ENCODE measurements at regions not wholly inside any gene's neighbourhood (a gene's known extent, or its start where the extent isn't known, plus 50 kb on each side); places are given as distances from the start of the nearest gene placed in this dataset.

DNA sequence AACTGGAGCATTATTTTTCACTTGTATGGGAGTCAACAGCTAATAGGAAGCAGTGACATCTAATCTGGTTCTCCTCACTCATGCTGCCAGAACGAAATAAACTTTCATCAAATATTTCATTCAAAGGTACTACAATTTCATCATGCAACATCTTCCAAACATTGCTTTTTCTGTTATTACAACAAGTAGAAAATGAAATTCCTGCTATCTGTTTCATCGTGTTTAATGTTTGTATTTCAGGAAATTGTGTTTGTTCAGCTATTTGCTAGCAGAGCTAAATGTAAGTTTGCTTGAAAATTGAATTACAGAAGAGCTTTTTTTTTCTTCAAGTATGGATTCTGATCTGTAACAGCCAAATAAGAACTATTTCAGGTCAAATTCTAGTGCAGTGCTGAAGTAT lies 90.1 kb downstream of the SLITRK6 start:
- Histone ChIP-seq H3K36me3 (ENCODE audit: control insufficient read depth, low read depth, low read length) (no peaks in the 10 kb centered on the region), H3K4me3 (ENCODE audit: low read length) (no peak overlapping the region), H3K9ac (ENCODE audit: low read length) (no peak overlapping the region), H3K9me3 (ENCODE audit: control insufficient read depth, low read depth, low read length) (no peaks in the 10 kb centered on the region), H3K27ac (ENCODE audit: low read length) (no peak overlapping the region), H3K4me1 (ENCODE audit: control insufficient read depth, low read depth, low read length) (no peaks in the 10 kb centered on the region), H3K27me3 (ENCODE audit: control insufficient read depth, insufficient read depth, low read length) (no peaks in the 10 kb centered on the region)

DNA sequence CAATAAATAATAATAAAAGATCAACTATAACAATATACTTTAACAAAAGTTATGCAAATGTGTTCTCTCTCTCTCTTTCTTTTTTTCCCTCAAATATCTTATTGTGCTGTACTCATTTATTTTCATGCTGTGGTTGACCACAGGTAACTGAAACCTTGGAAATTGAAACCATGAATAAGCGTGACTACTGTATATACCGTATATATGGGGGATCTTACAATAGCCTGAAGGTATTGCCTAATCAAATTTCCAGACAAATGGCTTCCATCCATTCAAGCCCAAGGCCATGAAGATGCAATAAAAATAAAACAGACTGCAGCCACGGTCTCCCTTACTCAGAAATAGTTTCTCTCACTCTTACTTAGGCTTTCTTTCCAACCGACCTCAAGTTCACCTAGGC lies 98.3 kb downstream of the SLITRK6 start:
- Histone ChIP-seq H3K9me3 (ENCODE audit: control insufficient read depth, low read depth, low read length) (no peaks in the 10 kb centered on the region), H3K9ac (ENCODE audit: low read length) (no peak overlapping the region), H3K36me3 (ENCODE audit: control insufficient read depth, low read depth, low read length) (no peaks in the 10 kb centered on the region), H3K27me3 (ENCODE audit: control insufficient read depth, insufficient read depth, low read length) (no peaks in the 10 kb centered on the region), H3K4me1 (ENCODE audit: control insufficient read depth, low read depth, low read length) (no peaks in the 10 kb centered on the region), H3K4me3 (ENCODE audit: low read length) (no peak overlapping the region), H3K27ac (ENCODE audit: low read length) (no peak overlapping the region)

DNA sequence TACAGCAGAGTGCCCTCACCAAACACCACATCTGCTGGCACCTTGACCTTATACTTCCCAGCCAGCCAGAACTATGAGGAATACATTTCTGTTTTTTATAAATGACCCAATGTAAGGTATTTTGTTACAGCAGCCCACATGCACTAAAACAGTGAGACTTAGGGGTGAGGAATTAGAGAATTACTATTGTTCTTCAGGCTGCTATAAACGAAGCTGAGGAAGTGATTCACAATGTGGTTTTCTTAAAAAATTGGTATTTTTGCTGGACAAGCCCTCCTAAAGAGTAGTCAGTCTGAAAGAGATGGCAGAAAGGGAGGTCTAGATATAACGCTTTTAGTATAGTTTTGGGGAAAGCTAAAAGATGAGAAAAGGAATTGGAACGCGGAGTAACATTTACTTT lies 101.0 kb downstream of the SLITRK6 start:
- Histone ChIP-seq H3K4me1 (ENCODE audit: control insufficient read depth, low read depth, low read length) (no peaks in the 10 kb centered on the region), H3K4me3 (ENCODE audit: low read length) (no peak overlapping the region), H3K36me3 (ENCODE audit: control insufficient read depth, low read depth, low read length) (no peaks in the 10 kb centered on the region), H3K9me3 (ENCODE audit: control insufficient read depth, low read depth, low read length) (no peaks in the 10 kb centered on the region), H3K27me3 (ENCODE audit: control insufficient read depth, insufficient read depth, low read length) (no peaks in the 10 kb centered on the region), H3K27ac (ENCODE audit: low read length) (no peak overlapping the region), H3K9ac (ENCODE audit: low read length) (no peak overlapping the region)

DNA sequence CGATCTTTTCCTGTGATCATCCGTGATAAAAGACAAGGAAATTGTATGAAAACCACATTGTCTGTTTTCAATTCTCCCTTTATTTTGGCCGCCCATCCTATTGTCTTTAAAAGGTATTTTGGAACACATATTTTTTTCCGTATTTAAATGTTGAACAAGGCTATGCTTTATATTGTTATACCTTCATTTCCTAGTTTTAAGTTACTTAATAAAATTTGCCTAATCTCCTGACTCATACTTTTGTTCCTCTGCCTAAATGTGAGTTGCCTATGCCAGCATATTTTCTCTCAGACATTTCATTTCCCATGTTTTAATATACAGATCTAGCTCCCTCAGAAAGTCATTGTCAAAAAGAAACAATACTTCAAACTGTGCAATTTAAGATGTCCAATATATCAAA lies 104.2 kb downstream of the SLITRK6 start:
- Histone ChIP-seq H3K27ac (ENCODE audit: low read length) (no peak overlapping the region), H3K4me1 (ENCODE audit: control insufficient read depth, low read depth, low read length) (no peaks in the 10 kb centered on the region), H3K4me3 (ENCODE audit: low read length) (no peak overlapping the region), H3K36me3 (ENCODE audit: control insufficient read depth, low read depth, low read length) (no peaks in the 10 kb centered on the region), H3K9me3 (ENCODE audit: control insufficient read depth, low read depth, low read length) (no peaks in the 10 kb centered on the region), H3K27me3 (ENCODE audit: control insufficient read depth, insufficient read depth, low read length) (no peaks in the 10 kb centered on the region), H3K9ac (ENCODE audit: low read length) (no peak overlapping the region)

DNA sequence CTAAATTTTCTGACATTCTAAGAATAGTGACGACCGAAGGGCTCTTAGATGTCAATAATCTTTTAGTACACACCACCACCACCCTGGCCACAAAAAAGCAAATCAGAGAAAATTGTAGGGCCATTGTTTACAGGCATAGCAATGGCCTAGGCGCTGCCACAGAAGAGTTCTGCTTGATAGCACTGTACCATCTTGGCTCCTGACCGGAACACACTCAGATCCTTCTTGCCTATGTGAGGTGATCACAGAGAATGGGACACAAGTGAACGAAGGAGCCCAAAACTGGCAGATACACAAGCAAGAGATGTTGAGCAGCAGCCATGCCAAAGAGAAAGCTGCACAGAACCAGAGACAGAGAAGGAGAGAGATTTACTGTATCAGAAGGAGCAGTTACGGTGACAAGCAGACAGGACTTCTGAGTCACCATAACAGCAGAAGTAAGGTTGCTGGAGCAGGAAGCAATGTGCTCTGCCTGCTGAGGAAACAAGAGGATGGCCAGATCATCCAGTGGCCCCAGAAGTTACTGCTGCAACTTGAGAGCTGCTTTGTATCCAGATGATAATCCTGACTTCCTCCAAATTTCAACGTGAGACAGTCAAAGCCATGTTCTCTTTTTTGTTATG lies 105.2 kb downstream of the SLITRK6 start:
- H3K9me3 ChIP-seq (ENCODE audit: control insufficient read depth, low read depth, low read length) = no peaks in the 10 kb centered on the region
- H3K36me3 ChIP-seq (ENCODE audit: control insufficient read depth, low read depth, low read length) = no peaks in the 10 kb centered on the region
- no peaks in the 10 kb centered on the region for H3K4me1 ChIP-seq (ENCODE audit: control insufficient read depth, low read depth, low read length)
- H3K9ac ChIP-seq (ENCODE audit: low read length) = no peak overlapping the region
- no peak overlapping the region for H3K27ac ChIP-seq (ENCODE audit: low read length)
- no peak overlapping the region for H3K4me3 ChIP-seq (ENCODE audit: low read length)
- H3K27me3 ChIP-seq (ENCODE audit: control insufficient read depth, insufficient read depth, low read length) = no peaks in the 10 kb centered on the region

DNA sequence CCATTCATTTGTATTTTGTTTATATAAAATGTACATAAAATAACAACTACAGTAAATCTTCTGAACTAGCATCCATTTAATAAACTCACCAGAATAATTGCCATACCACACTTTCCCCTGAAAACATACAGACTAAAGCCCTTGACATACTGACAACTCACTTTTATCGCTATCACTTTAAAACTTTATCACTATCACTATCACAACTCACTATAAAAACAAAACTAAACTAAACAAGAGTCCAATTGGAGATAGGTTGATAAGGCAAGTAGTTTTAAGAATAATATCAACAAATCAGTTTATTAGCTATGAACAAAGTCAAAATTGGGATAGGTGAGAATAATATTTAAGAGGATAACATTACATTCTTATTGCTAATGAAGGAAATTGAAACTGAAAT lies 108.9 kb downstream of the SLITRK6 start:
- H3K27ac ChIP-seq (ENCODE audit: low read length) = no peak overlapping the region
- no peaks in the 10 kb centered on the region for H3K9me3 ChIP-seq (ENCODE audit: control insufficient read depth, low read depth, low read length)
- no peaks in the 10 kb centered on the region for H3K4me1 ChIP-seq (ENCODE audit: control insufficient read depth, low read depth, low read length)
- H3K27me3 ChIP-seq (ENCODE audit: control insufficient read depth, insufficient read depth, low read length) = no peaks in the 10 kb centered on the region
- no peak overlapping the region for H3K9ac ChIP-seq (ENCODE audit: low read length)
- no peaks in the 10 kb centered on the region for H3K36me3 ChIP-seq (ENCODE audit: control insufficient read depth, low read depth, low read length)
- no peak overlapping the region for H3K4me3 ChIP-seq (ENCODE audit: low read length)

DNA sequence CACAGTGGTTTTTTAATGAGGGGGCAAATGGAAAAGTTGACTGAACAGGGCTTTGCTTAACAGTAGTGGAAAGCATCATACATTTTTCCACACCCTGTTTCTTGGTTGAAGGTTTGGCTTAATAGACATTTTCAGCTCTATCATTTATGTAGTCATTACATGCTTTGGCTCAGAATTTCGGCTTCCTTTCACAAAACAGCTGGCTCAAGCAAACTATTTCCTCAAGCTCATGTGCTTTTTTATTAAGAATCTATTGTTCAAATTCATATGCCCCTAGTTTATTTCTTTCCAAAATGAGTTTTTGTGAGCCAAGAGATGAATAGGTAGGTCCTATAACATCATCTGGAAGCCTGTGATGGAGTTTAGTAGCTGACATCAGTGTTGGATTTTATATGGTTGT lies 113.8 kb downstream of the SLITRK6 start:
- H3K9me3 ChIP-seq (ENCODE audit: control insufficient read depth, low read depth, low read length) = no peaks in the 10 kb centered on the region
- no peak overlapping the region for H3K9ac ChIP-seq (ENCODE audit: low read length)

DNA sequence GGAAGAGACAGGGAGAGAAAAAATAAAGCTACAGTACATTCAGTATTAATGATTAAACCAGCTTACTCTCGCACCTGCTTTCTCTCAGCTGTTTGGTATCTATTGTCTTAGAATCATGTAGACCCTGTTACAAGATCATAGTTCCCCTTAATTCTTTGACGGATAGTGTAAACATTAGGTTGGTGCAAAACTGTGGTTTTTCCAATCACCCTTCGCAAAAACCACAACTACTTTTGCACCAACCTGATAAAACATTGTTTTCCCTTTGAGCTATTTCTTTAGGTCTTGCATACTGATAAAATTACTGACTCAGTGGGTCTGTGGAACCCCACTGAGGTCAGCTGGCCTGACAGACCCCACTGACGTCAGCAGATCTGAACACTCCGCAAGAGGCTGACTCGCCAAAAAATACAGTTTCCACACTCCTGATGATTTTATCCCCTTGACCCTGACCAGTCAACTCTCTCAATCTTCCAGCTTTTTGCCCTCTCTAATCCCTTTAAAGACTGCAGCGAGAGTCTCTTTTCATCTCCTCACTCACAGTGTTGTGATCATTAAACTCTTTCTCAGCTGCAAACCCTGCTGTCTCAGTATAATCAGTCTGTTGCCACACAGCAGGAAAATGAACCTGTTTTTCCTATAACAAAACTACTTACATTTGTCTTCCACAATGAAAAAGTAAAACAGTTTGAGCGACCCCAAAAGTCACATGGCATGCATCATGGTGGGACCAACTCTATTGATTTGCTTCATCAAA lies 123.9 kb downstream of the SLITRK6 start:
- no peaks in the 10 kb centered on the region for H3K36me3 ChIP-seq (ENCODE audit: control insufficient read depth, low read depth, low read length)
- H3K9me3 ChIP-seq (ENCODE audit: control insufficient read depth, low read depth, low read length) = peaks cover 4% of the 10 kb centered on the region
- H3K27ac ChIP-seq (ENCODE audit: low read length) = no peak overlapping the region
- H3K27me3 ChIP-seq (ENCODE audit: control insufficient read depth, insufficient read depth, low read length) = no peaks in the 10 kb centered on the region
- no peak overlapping the region for H3K4me3 ChIP-seq (ENCODE audit: low read length)
- H3K9ac ChIP-seq (ENCODE audit: low read length) = no peak overlapping the region
- H3K4me1 ChIP-seq (ENCODE audit: control insufficient read depth, low read depth, low read length) = no peaks in the 10 kb centered on the region

More for the DNA sequence above, 113.8 kb downstream of the SLITRK6 start:
- Histone ChIP-seq H3K27me3 (ENCODE audit: control insufficient read depth, insufficient read depth, low read length) (no peaks in the 10 kb centered on the region), H3K4me3 (ENCODE audit: low read length) (no peak overlapping the region), H3K4me1 (ENCODE audit: control insufficient read depth, low read depth, low read length) (no peaks in the 10 kb centered on the region), H3K36me3 (ENCODE audit: control insufficient read depth, low read depth, low read length) (no peaks in the 10 kb centered on the region), H3K27ac (ENCODE audit: low read length) (no peak overlapping the region)

DNA sequence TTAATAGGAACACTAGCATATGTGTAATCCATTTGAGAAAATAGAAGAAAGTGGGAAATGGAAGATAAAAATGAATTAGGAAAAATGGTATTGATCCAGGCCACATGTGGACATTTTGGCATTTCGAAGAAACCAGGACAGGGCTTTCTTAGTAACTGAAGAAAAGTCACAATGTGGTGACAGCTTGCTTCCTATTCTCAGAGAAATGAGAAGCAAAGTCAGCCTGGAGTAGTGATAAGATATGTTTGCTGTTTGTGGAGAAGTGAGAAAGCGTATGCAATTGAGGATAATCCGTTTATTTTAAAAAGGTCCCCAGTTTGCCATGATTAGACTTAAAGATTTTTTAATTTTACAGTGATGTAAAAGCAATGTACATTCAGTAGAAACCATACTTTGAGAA lies 127.9 kb downstream of the SLITRK6 start:
- H3K9me3 ChIP-seq (ENCODE audit: control insufficient read depth, low read depth, low read length) = peaks cover 4% of the 10 kb centered on the region
- no peaks in the 10 kb centered on the region for H3K27me3 ChIP-seq (ENCODE audit: control insufficient read depth, insufficient read depth, low read length)
- H3K4me1 ChIP-seq (ENCODE audit: control insufficient read depth, low read depth, low read length) = peaks cover 5% of the 10 kb centered on the region
- no peak overlapping the region for H3K27ac ChIP-seq (ENCODE audit: low read length)
- H3K9ac ChIP-seq (ENCODE audit: low read length) = no peak overlapping the region
- H3K36me3 ChIP-seq (ENCODE audit: control insufficient read depth, low read depth, low read length) = no peaks in the 10 kb centered on the region
- no peak overlapping the region for H3K4me3 ChIP-seq (ENCODE audit: low read length)

DNA sequence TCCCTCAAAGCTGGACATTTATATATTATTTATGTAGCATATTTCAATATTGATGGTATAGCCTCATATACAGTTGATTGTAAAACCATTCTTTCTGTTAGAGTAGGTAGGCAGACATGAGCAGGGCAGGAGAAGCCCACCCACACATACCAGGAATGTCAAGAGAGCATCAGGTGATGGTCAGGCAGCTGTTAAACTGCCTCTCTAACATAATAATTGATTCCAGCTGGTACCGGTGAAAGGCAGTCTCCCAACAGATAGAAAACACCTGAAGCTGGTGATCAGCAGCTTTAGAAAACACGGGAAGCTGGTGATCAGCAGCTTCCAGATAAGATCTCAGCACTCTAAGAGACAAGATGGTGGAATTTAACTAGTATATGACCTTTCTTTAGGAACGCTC lies 132.9 kb downstream of the SLITRK6 start:
- Histone ChIP-seq H3K27ac (ENCODE audit: low read length) (peak overlapping the region; percentile 62), H3K36me3 (ENCODE audit: control insufficient read depth, low read depth, low read length) (no peaks in the 10 kb centered on the region), H3K27me3 (ENCODE audit: control insufficient read depth, insufficient read depth, low read length) (no peaks in the 10 kb centered on the region), H3K9me3 (ENCODE audit: control insufficient read depth, low read depth, low read length) (no peaks in the 10 kb centered on the region), H3K4me3 (ENCODE audit: low read length) (peak overlapping the region; percentile 57), H3K9ac (ENCODE audit: low read length) (peak overlapping the region; percentile 67), H3K4me1 (ENCODE audit: control insufficient read depth, low read depth, low read length) (peaks cover 16% of the 10 kb centered on the region)

DNA sequence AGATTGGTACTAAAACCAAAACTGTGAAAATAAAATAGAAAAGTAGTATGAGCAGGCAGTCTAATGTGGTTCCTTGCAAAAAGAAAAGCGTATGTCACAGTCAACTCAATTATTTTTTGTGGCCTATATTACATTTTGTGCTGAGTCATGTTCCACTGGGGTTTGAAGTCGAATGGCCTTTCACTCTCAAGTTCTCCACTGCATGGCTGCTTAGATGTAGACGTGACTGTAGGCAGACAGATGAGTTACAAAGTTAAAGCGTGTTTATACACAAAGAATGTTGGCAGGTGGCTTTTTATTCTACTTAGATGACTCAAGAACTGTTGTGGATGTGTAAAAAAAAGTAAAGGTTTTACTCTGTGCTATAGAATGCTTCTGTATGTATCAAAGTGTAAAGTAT lies 133.9 kb downstream of the SLITRK6 start:
- H3K9ac ChIP-seq (ENCODE audit: low read length) = no peak overlapping the region
- H3K4me3 ChIP-seq (ENCODE audit: low read length) = no peak overlapping the region
- H3K4me1 ChIP-seq (ENCODE audit: control insufficient read depth, low read depth, low read length) = peaks cover 16% of the 10 kb centered on the region
- peak overlapping the region; percentile 24 for H3K27ac ChIP-seq (ENCODE audit: low read length)
- no peaks in the 10 kb centered on the region for H3K36me3 ChIP-seq (ENCODE audit: control insufficient read depth, low read depth, low read length)
- no peaks in the 10 kb centered on the region for H3K9me3 ChIP-seq (ENCODE audit: control insufficient read depth, low read depth, low read length)
- H3K27me3 ChIP-seq (ENCODE audit: control insufficient read depth, insufficient read depth, low read length) = no peaks in the 10 kb centered on the region

DNA sequence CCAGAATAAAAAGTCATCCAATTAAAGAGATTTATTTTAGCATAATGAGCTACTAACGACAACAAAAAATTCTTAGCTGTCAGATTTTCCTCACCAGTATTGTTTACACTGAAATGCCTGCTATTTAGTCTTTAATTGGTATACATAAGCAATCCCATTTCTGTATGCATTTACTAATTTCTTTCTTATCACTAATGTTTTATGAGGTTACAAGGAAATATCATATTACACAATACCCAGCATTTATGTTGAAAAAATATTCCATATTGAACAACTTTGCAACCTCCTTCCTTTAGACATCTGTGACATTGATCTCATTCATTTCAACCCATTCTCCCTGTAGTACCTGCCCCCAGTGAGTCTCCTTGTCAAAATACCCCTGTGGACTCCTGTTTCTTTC lies 135.4 kb downstream of the SLITRK6 start:
- H3K36me3 ChIP-seq (ENCODE audit: control insufficient read depth, low read depth, low read length) = no peaks in the 10 kb centered on the region
- no peaks in the 10 kb centered on the region for H3K9me3 ChIP-seq (ENCODE audit: control insufficient read depth, low read depth, low read length)
- no peak overlapping the region for H3K27ac ChIP-seq (ENCODE audit: low read length)
- no peaks in the 10 kb centered on the region for H3K27me3 ChIP-seq (ENCODE audit: control insufficient read depth, insufficient read depth, low read length)
- H3K4me3 ChIP-seq (ENCODE audit: low read length) = no peak overlapping the region
- H3K4me1 ChIP-seq (ENCODE audit: control insufficient read depth, low read depth, low read length) = peaks cover 16% of the 10 kb centered on the region
- H3K9ac ChIP-seq (ENCODE audit: low read length) = no peak overlapping the region

All from iPS-18a (cell line).